Natural killer cell (primary cell): ENCODE measurements at regions not wholly inside any gene's neighbourhood (a gene's known extent, or its start where the extent isn't known, plus 50 kb on each side); places are given as distances from the start of the nearest gene placed in this dataset.

Source experiments
- ATAC-seq, 3 donors: fragments of 150-1000 bp in 2 of 3; fragments of 200-7000 bp in 1 of 3; cut with Tn5 transposase; 1 replicate in 1 of 3; 2 replicates in 2 of 3; pipeline ENCODE4 v1.10.0; 2021; ENCODE audit warnings: mild to moderate bottlenecking in 2 of 3, moderate library complexity in 2 of 3
- DNase-seq, 2 donors: peaks; one replicate each; pipeline versions ENCODE4 v3.0.0 to v3.0.0-alpha.2; 2013 to 2021; ENCODE audit warnings: mixed read lengths in 1 of 2
- H3K27ac ChIP-seq: one replicate; pipeline ENCODE4 v1.5.1; 2013; ENCODE audit warnings: mild to moderate bottlenecking, low read length
- H3K27me3 ChIP-seq: one replicate; pipeline ENCODE4 v1.6.1; 2013; ENCODE audit warnings: low read length; ENCODE audit not compliant: control insufficient read depth, insufficient read depth
- H3K36me3 ChIP-seq: one replicate; pipeline ENCODE4 v1.6.1; 2013; ENCODE audit warnings: low read length; ENCODE audit not compliant: control insufficient read depth, insufficient read depth
- H3K4me1 ChIP-seq: one replicate; pipeline ENCODE4 v1.6.1; 2013; ENCODE audit warnings: low read length; ENCODE audit not compliant: control insufficient read depth, insufficient read depth
- H3K4me3 ChIP-seq: one replicate; pipeline ENCODE4 v1.5.1; 2013; ENCODE audit warnings: low read length
- H3K9me3 ChIP-seq: one replicate; pipeline ENCODE4 v1.6.1; 2013; ENCODE audit warnings: low read length; ENCODE audit not compliant: control insufficient read depth, insufficient read depth
- H3K27ac Mint-ChIP-seq, 2 donors: one replicate each; pipeline ENCODE4 v1.8.0; 2022; ENCODE audit warnings: mild to moderate bottlenecking in 2 of 2, mixed read lengths in 2 of 2, moderate library complexity in 1 of 2
- H3K27me3 Mint-ChIP-seq, 2 donors: one replicate each; pipeline ENCODE4 v1.8.0; 2022; ENCODE audit warnings: low read depth in 2 of 2, mixed read lengths in 2 of 2
- H3K36me3 Mint-ChIP-seq: one replicate; pipeline ENCODE4 v1.8.0; 2022; ENCODE audit warnings: mixed read lengths
- H3K4me1 Mint-ChIP-seq, 2 donors: one replicate each; pipeline ENCODE4 v1.8.0; 2022; ENCODE audit warnings: mixed read lengths in 2 of 2
- H3K4me3 Mint-ChIP-seq: one replicate; pipeline ENCODE4 v1.8.0; 2022; ENCODE audit warnings: mild to moderate bottlenecking, moderate library complexity, mixed read lengths
- H3K9me3 Mint-ChIP-seq, 2 donors: one replicate each; pipeline ENCODE4 v1.8.0; 2022; ENCODE audit warnings: mixed read lengths in 2 of 2
- CTCF ChIP-seq: fragments of 200-600 bp; IDR thresholded peaks from one replicate; pipeline ENCODE4 v1.8.0; 2022; ENCODE audit warnings: antibody characterized with exemption
- WGBS: methylation state at CpG from one replicate; pipeline ENCODE4 v1.1.7; 2013; ENCODE audit warnings: missing lambda C conversion rate; ENCODE audit not compliant: insufficient coverage; 5-methylcytosine and 5-hydroxymethylcytosine counted together
- intact Hi-C: fragments of 100-400 bp; cut with micrococcal nuclease; formaldehyde crosslinking; loops from one replicate; pipeline ENCODE4 v1.14.2; 2022

- H3K27ac Mint-ChIP-seq, result no peak overlapping the region
- Histone ChIP-seq H3K4me3 (no peak overlapping the region), H3K27ac (no peak overlapping the region), H3K27me3 (no peaks in the 10 kb centered on the region), H3K4me1 (no peaks in the 10 kb centered on the region), H3K9me3 (no peaks in the 10 kb centered on the region), H3K36me3 (no peaks in the 10 kb centered on the region)
- no peaks in the 10 kb centered on the region for H3K9me3 Mint-ChIP-seq
- no peak for DNase-seq
- intact Hi-C loops, result no loop called here
- WGBS, result 92% methylated on average over 3 of the region's 4 CpGs
- H3K4me3 Mint-ChIP-seq, result no peak overlapping the region
- H3K27me3 Mint-ChIP-seq, result peaks cover 0 to 4% of the 10 kb centered on the region in 2 donors
- ATAC-seq, result no peak
- no peak for TF ChIP-seq CTCF
- H3K36me3 Mint-ChIP-seq, result no peaks in the 10 kb centered on the region
- H3K4me1 Mint-ChIP-seq, result no peaks in the 10 kb centered on the region
Observed at GRCh38 chr6:134758621-134759020, 191.3 kb downstream of the ALDH8A1 start.

- Mint-ChIP-seq H3K9me3 (no peaks in the 10 kb centered on the region), H3K27me3 (peaks cover 0 to 4% of the 10 kb centered on the region in 2 donors), H3K27ac (no peak overlapping the region), H3K4me3 (no peak overlapping the region), H3K36me3 (no peaks in the 10 kb centered on the region), H3K4me1 (no peaks in the 10 kb centered on the region)
- no peaks in the 10 kb centered on the region for H3K36me3 ChIP-seq
- no peaks in the 10 kb centered on the region for H3K4me1 ChIP-seq
- DNase-seq (no peak), ATAC-seq (no peak)
- no peak for TF ChIP-seq CTCF
- intact Hi-C loops, result no loop called here
- no peak overlapping the region for H3K4me3 ChIP-seq
- no peaks in the 10 kb centered on the region for H3K27me3 ChIP-seq
- H3K27ac ChIP-seq, result no peak overlapping the region
- WGBS, result 91% methylated on average over 1 of the region's 1 CpG
- H3K9me3 ChIP-seq, result no peaks in the 10 kb centered on the region
Observed at GRCh38 chr6:134757911-134758361, 192.0 kb downstream of the ALDH8A1 start.

- no peak overlapping the region for H3K4me3 Mint-ChIP-seq
- H3K9me3 ChIP-seq, result no peaks in the 10 kb centered on the region
- H3K27ac Mint-ChIP-seq, result no peak overlapping the region
- H3K36me3 Mint-ChIP-seq, result no peaks in the 10 kb centered on the region
- DNase-seq, result no peak
- H3K27me3 Mint-ChIP-seq, result peaks cover 0 to 4% of the 10 kb centered on the region in 2 donors
- no peaks in the 10 kb centered on the region for H3K4me1 ChIP-seq
- 90% methylated on average over 2 of the region's 2 CpGs for WGBS
- H3K4me3 ChIP-seq, result no peak overlapping the region
- no peak overlapping the region for H3K27ac ChIP-seq
- H3K4me1 Mint-ChIP-seq, result no peaks in the 10 kb centered on the region
- no peak for TF ChIP-seq CTCF
- no peaks in the 10 kb centered on the region for H3K27me3 ChIP-seq
- ATAC-seq, result no peak
- intact Hi-C loops, result no loop called here
- H3K36me3 ChIP-seq, result no peaks in the 10 kb centered on the region
- H3K9me3 Mint-ChIP-seq, result no peaks in the 10 kb centered on the region
Observed at GRCh38 chr6:134756374-134757025, 193.4 kb downstream of the ALDH8A1 start.
